ENCODE measurements at regions not wholly inside any gene's neighbourhood (a gene's known extent, or its start where the extent isn't known, plus 50 kb on each side); places are given as distances from the start of the nearest gene placed in this dataset.

- TF ChIP-seq FOXK1 (CRISPR knock-in tag; IDR thresholded peaks at IDR 0.05) (peak; percentile 61; the same call in 1 of the 2 replicates), KAT7 (CRISPR knock-in tag; IDR thresholded peaks at IDR 0.05; ENCODE audit: borderline replicate concordance) (no peak), PRDM15 (CRISPR knock-in tag; IDR thresholded peaks at IDR 0.05) (no peak), ZNF138 (CRISPR knock-in tag; conservative IDR thresholded peaks at IDR 0.05) (no peak), CREB1 (CRISPR knock-in tag; IDR thresholded peaks at IDR 0.05) (no peak), GABPB1 (CRISPR knock-in tag; IDR thresholded peaks at IDR 0.05) (no peak), MYBL2 (CRISPR knock-in tag; IDR thresholded peaks at IDR 0.05) (0 out of 2 replicates have a peak, but pooled peaks have one; percentile 30), HMGXB4 (CRISPR knock-in tag; IDR thresholded peaks at IDR 0.05) (peak; percentile 98), NFE2L1 (CRISPR knock-in tag; IDR thresholded peaks at IDR 0.05) (no peak), ZNF532 (CRISPR knock-in tag; IDR thresholded peaks at IDR 0.05; ENCODE audit: borderline replicate concordance) (no peak), ZBTB21 (CRISPR knock-in tag; IDR thresholded peaks at IDR 0.05; ENCODE audit: borderline replicate concordance) (peak; percentile 78), ZNF423 (CRISPR knock-in tag; IDR thresholded peaks at IDR 0.05) (peak; percentile 77), TCF7 (CRISPR knock-in tag; IDR thresholded peaks at IDR 0.05; ENCODE audit: low read depth) (no peak), TEAD1 (CRISPR knock-in tag; IDR thresholded peaks at IDR 0.05) (no peak), MAX (CRISPR knock-in tag; IDR thresholded peaks at IDR 0.05) (peak; percentile 79), E2F4 (CRISPR knock-in tag; IDR thresholded peaks at IDR 0.05; ENCODE audit: borderline replicate concordance, low read depth) (no peak), HMGA2 (CRISPR knock-in tag; IDR thresholded peaks at IDR 0.05) (no peak), NFYB (CRISPR knock-in tag; conservative IDR thresholded peaks at IDR 0.05; ENCODE audit: low read depth) (no peak), ZNF512 (CRISPR knock-in tag; IDR thresholded peaks at IDR 0.05; ENCODE audit: borderline replicate concordance) (no peak), USF2 (CRISPR knock-in tag; IDR thresholded peaks at IDR 0.05) (no peak), STAT6 (CRISPR knock-in tag; conservative IDR thresholded peaks at IDR 0.05; ENCODE audit: low read depth) (no peak), MLX (CRISPR knock-in tag; IDR thresholded peaks at IDR 0.05) (no peak)
Observed at GRCh38 chr10:55631071-55631654, 729.9 kb downstream of the ZWINT start (continued).

Measured in WTC11 (cell line).